ENCODE measurements at regions not wholly inside any gene's neighbourhood (a gene's known extent, or its start where the extent isn't known, plus 50 kb on each side); places are given as distances from the start of the nearest gene placed in this dataset.

DNA sequence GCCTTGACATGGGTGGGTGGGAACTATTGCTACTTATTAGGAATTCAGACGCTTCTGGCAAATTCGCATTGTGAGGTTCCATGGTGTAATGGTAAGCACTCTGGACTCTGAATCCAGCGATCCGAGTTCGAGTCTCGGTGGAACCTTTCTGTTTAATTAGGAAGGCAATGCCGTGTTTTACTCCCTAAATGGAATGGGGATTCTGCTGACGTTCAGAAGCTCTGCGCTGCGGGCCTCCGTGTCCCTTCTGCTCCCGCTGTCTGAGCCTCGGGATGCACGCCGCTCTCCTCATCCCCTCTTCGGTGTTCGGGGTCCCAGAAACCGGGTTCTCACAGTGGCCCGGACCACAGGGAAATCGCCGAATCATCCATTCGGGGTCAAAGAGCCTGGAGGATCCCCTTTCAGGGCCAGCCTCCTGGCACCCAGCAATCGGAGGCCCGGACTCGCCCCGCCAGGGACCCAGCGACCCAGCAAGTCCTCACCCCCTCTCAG lies 280.3 kb downstream of the FAM72C start:
- Histone ChIP-seq H3F3A (ENCODE audit: insufficient read depth) (no peaks in the 10 kb centered on the region), H3K27ac (no peak overlapping the region), H2AFZ (no peak overlapping the region), H3K79me2 (ENCODE audit: insufficient read depth) (no peaks in the 10 kb centered on the region), H3K27me3 (replicated peaks; ENCODE audit: insufficient read depth) (no peaks in the 10 kb centered on the region; the same call in 1 of the 2 replicates), H3K4me1 (ENCODE audit: insufficient read depth) (no peaks in the 10 kb centered on the region), H4K20me1 (ENCODE audit: insufficient read depth) (no peaks in the 10 kb centered on the region), H3K9me3 (ENCODE audit: low read depth) (no peaks in the 10 kb centered on the region), H3K4me2 (ENCODE audit: unreplicated experiment) (no peak overlapping the region), H3K4me3 (no peak overlapping the region), H3K9me2 (ENCODE audit: insufficient read depth) (no peaks in the 10 kb centered on the region), H3K36me3 (ENCODE audit: low read depth) (no peaks in the 10 kb centered on the region), H3K9ac (no peak overlapping the region)
- WGBS, 2 experiments (ENCODE audit: low coverage in 1 of 2, low lambda C conversion rate in 2 of 2, missing lambda C conversion rate in 2 of 2), result 8 to 13% methylated on average over 14 to 16 of the region's 27 CpGs
- TF ChIP-seq EZH2 (IDR thresholded peaks at IDR 0.05; ENCODE audit: insufficient read depth, poor library complexity, severe bottlenecking) (no peak), EZH2phosphoT487 (IDR thresholded peaks at IDR 0.05; ENCODE audit: insufficient read depth, low read depth) (no peak)
- peak; percentile 15 for DNase-seq
- in situ Hi-C loops (cut with MboI), result no loop called here

DNA sequence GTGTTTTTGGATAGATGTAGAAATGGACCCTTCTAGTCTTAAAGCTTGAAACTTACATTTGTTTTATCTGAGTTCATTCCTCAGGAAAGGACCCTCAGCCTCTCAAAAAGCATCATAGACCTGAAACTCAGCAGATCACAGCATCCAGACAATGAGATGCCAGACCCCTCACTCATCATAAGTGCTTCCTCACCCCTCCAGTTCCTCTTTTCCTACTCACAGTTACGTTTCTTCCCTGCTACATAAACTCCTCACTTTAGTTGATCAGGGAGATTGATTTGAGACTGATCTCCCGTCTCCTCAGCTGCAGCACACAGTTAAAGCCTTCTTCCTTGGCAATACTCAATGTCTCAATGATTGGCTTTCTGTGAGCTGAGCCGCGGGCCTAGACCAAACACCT lies 282.0 kb downstream of the FAM72C start:
- no peak overlapping the region for H3K4me2 ChIP-seq (ENCODE audit: unreplicated experiment)
- no peak for DNase-seq
- no peak overlapping the region for H3K4me3 ChIP-seq
- H3K9ac ChIP-seq, result no peak overlapping the region
- WGBS, 2 experiments (ENCODE audit: low coverage in 1 of 2, low lambda C conversion rate in 2 of 2, missing lambda C conversion rate in 2 of 2), result 24 to 34% methylated on average over 4 of the region's 4 CpGs
- H4K20me1 ChIP-seq (ENCODE audit: insufficient read depth), result no peaks in the 10 kb centered on the region
- no peak overlapping the region for H2AFZ ChIP-seq
- H3K9me2 ChIP-seq (ENCODE audit: insufficient read depth), result no peaks in the 10 kb centered on the region
- no peaks in the 10 kb centered on the region for H3K9me3 ChIP-seq (ENCODE audit: low read depth)
- no peaks in the 10 kb centered on the region; the same call in 1 of the 2 replicates for H3K27me3 ChIP-seq (replicated peaks; ENCODE audit: insufficient read depth)
- no peaks in the 10 kb centered on the region for H3K4me1 ChIP-seq (ENCODE audit: insufficient read depth)
- H3F3A ChIP-seq (ENCODE audit: insufficient read depth), result no peaks in the 10 kb centered on the region
- no peaks in the 10 kb centered on the region for H3K36me3 ChIP-seq (ENCODE audit: low read depth)
- no peak overlapping the region for H3K27ac ChIP-seq
- in situ Hi-C loops (cut with MboI), result no loop called here
- TF ChIP-seq EZH2 (IDR thresholded peaks at IDR 0.05; ENCODE audit: insufficient read depth, poor library complexity, severe bottlenecking), result no peak
- TF ChIP-seq EZH2phosphoT487 (IDR thresholded peaks at IDR 0.05; ENCODE audit: insufficient read depth, low read depth), result no peak
- no peaks in the 10 kb centered on the region for H3K79me2 ChIP-seq (ENCODE audit: insufficient read depth)

DNA sequence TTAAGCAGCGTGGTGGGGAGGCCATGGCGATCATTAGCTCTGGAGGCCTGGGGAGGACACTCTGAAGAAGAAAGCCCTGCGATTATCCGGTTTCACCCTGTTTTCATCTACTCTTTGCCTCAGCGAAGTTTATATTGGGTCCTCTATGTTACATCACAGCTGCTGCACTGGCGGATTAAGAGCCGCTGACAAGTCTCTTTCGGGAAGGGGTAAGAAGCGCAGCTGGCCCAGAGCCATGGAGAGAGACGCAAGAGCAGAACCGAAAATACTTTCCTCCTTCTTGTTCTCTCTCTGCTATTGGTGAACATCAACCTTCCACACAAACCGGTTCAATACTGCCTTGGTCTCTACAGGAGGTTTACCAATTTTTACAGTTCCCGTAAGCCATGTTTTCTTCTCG lies 291.5 kb downstream of the FAM72C start:
- no peaks in the 10 kb centered on the region for H3K4me1 ChIP-seq (ENCODE audit: insufficient read depth)
- 33 to 45% methylated on average over 10 to 14 of the region's 14 CpGs for WGBS, 2 experiments (ENCODE audit: low coverage in 1 of 2, low lambda C conversion rate in 2 of 2, missing lambda C conversion rate in 2 of 2)
- H3K36me3 ChIP-seq (ENCODE audit: low read depth), result no peaks in the 10 kb centered on the region
- no peaks in the 10 kb centered on the region for H3K9me3 ChIP-seq (ENCODE audit: low read depth)
- H3K27ac ChIP-seq, result no peak overlapping the region
- H2AFZ ChIP-seq, result no peak overlapping the region
- no peak overlapping the region for H3K4me3 ChIP-seq
- DNase-seq, result no peak
- no peak overlapping the region for H3K4me2 ChIP-seq (ENCODE audit: unreplicated experiment)
- no peaks in the 10 kb centered on the region for H3F3A ChIP-seq (ENCODE audit: insufficient read depth)
- in situ Hi-C loops (cut with MboI), result no loop called here
- no peak for TF ChIP-seq EZH2 (IDR thresholded peaks at IDR 0.05; ENCODE audit: insufficient read depth, poor library complexity, severe bottlenecking)
- no peak for TF ChIP-seq EZH2phosphoT487 (IDR thresholded peaks at IDR 0.05; ENCODE audit: insufficient read depth, low read depth)
- no peaks in the 10 kb centered on the region for H3K27me3 ChIP-seq (replicated peaks; ENCODE audit: insufficient read depth)
- H3K79me2 ChIP-seq (ENCODE audit: insufficient read depth), result no peaks in the 10 kb centered on the region
- no peaks in the 10 kb centered on the region for H4K20me1 ChIP-seq (ENCODE audit: insufficient read depth)
- H3K9me2 ChIP-seq (ENCODE audit: insufficient read depth), result no peaks in the 10 kb centered on the region
- no peak overlapping the region for H3K9ac ChIP-seq

DNA sequence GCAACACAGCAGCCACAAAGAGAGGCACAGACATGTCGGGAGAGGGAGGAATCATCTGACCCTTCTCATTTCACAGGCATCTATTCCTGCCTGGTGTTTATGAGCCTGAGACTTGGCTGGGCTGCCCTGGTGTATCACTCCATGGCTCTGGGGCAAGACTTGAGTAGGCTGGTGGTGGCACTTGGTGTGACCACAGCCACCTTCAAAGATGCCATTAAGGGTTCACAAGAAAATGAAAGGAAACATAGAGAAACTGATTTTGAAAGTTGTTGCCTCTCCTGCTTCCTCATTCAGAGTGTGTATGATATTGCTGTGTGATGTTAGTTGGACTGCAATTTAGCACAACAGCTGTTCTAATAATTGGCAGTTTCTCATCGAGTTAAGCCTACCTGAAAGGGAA lies 298.8 kb downstream of the FAM72C start:
- in situ Hi-C loops (cut with MboI), result no loop called here
- 0 to 12% methylated on average over 2 of the region's 2 CpGs for WGBS, 2 experiments (ENCODE audit: low coverage in 1 of 2, low lambda C conversion rate in 2 of 2, missing lambda C conversion rate in 2 of 2)
- H3K4me1 ChIP-seq (ENCODE audit: insufficient read depth), result no peaks in the 10 kb centered on the region

DNA sequence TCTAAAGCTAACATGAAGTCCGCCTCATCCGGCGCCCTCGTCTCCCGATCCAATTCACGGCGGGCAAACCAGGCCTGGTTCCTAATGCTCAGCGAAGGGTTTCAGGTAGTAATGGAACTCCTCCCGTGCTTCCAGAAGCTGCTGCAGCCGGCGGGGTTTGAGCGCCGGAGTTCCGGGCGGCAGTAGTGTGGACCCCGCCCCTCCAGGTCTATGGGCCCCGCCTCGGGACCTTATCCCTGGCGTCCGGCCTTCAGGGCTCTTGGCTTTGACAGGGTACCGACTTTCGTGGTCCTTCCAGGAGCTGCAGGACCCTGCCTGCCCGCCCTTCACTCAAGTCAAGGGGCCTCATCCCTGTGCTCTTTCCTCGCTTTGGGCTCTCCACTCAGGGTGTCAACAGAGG lies 304.1 kb downstream of the FAM72C start:
- Histone ChIP-seq H3K4me2 (ENCODE audit: unreplicated experiment) (no peak overlapping the region), H3K27ac (no peak overlapping the region), H3K4me1 (ENCODE audit: insufficient read depth) (no peaks in the 10 kb centered on the region), H3F3A (ENCODE audit: insufficient read depth) (no peaks in the 10 kb centered on the region), H3K4me3 (no peak overlapping the region), H3K9me3 (ENCODE audit: low read depth) (no peaks in the 10 kb centered on the region), H3K36me3 (ENCODE audit: low read depth) (no peaks in the 10 kb centered on the region), H3K27me3 (replicated peaks; ENCODE audit: insufficient read depth) (no peaks in the 10 kb centered on the region), H3K9ac (no peak overlapping the region), H2AFZ (no peak overlapping the region), H3K9me2 (ENCODE audit: insufficient read depth) (no peaks in the 10 kb centered on the region), H3K79me2 (ENCODE audit: insufficient read depth) (no peaks in the 10 kb centered on the region), H4K20me1 (ENCODE audit: insufficient read depth) (no peaks in the 10 kb centered on the region)
- 4 to 39% methylated on average over 3 to 11 of the region's 24 CpGs for WGBS, 2 experiments (ENCODE audit: low coverage in 1 of 2, low lambda C conversion rate in 2 of 2, missing lambda C conversion rate in 2 of 2)
- in situ Hi-C loops (cut with MboI), result no loop called here
- no peak for DNase-seq
- TF ChIP-seq EZH2 (IDR thresholded peaks at IDR 0.05; ENCODE audit: insufficient read depth, poor library complexity, severe bottlenecking) (no peak), EZH2phosphoT487 (IDR thresholded peaks at IDR 0.05; ENCODE audit: insufficient read depth, low read depth) (no peak)

More for the DNA sequence above, 298.8 kb downstream of the FAM72C start:
- Histone ChIP-seq H2AFZ (no peak overlapping the region), H3K27ac (no peak overlapping the region), H4K20me1 (ENCODE audit: insufficient read depth) (no peaks in the 10 kb centered on the region), H3F3A (ENCODE audit: insufficient read depth) (no peaks in the 10 kb centered on the region), H3K4me3 (no peak overlapping the region), H3K9me2 (ENCODE audit: insufficient read depth) (no peaks in the 10 kb centered on the region), H3K36me3 (ENCODE audit: low read depth) (no peaks in the 10 kb centered on the region), H3K27me3 (replicated peaks; ENCODE audit: insufficient read depth) (no peaks in the 10 kb centered on the region), H3K79me2 (ENCODE audit: insufficient read depth) (no peaks in the 10 kb centered on the region), H3K4me2 (ENCODE audit: unreplicated experiment) (no peak overlapping the region), H3K9ac (no peak overlapping the region), H3K9me3 (ENCODE audit: low read depth) (no peaks in the 10 kb centered on the region)
- no peak for DNase-seq
- TF ChIP-seq EZH2phosphoT487 (IDR thresholded peaks at IDR 0.05; ENCODE audit: insufficient read depth, low read depth), result no peak
- TF ChIP-seq EZH2 (IDR thresholded peaks at IDR 0.05; ENCODE audit: insufficient read depth, poor library complexity, severe bottlenecking), result no peak

Data from GM23248 (cell line).